ENCODE measurements at regions not wholly inside any gene's neighbourhood (a gene's known extent, or its start where the extent isn't known, plus 50 kb on each side); places are given as distances from the start of the nearest gene placed in this dataset.
A peak's percentile ranks its signal among the peaks of the same experiment; 100 is the strongest.
"Not testable (repeated sequence)": the region's sequence is repeated elsewhere in the genome, so short reads cannot be mapped to it uniquely, and the experiment has no call there.

DNA sequence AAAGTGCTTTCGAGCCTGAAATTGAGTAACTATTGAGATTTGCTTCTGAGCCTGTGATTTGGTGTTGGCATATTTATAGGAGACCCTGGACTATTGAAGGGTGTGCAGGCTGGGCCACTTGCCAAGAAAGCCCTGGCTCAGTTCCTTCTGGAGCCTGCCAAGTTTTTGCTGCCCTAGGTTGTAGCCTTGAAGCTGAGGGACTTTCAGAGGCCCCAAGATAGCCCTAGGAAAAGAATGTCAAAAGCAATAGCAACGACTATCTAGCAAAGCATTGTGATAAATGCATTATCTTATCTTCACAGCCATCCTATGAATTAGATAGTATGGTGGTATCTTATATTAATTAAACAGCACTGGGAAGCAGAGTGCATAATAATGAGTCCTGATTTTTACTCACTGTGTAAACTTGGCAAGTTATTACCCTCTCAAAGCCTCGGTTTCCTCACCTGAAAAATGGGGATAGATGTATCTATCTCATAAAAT, 473.7 kb upstream of the PODXL start:
- DNase-seq (ENCODE audit: low read depth in 2 of 2) = no peak

DNA sequence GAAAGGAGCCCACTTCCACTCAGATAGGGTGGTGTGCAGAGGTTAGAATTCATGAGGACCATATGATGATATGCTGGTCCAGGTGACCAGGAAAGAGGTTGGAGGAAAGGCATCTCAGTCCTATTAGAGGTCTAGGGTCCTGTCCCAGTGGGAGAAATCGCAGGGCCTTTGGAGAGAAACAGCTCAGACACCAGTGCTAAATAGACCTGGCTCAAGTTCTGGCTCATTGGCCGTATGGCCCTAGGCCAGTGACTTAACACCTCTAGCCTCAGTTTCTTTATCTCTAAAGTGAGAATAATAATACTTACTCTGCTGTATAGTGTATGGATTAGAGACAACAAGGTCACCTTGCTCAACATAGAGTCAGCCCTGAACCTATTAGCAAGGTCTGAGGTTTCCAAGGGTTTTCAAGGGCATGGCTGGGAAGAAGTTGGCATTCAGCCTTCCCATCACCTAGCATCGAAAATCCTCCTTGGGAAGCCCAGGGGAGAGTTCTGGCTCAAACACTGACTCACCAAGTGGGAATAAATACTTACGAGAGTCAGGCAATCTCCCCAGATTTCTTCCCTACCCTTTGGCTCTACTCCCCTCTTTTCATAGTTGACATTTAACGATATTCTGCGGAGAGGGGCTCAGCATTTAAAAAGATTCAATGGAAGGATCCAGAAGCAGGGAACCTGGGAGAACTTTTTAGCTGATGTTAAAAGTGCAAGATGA, 473.1 kb upstream of the PODXL start:
- DNase-seq (ENCODE audit: low read depth in 2 of 2) = no peak

DNA sequence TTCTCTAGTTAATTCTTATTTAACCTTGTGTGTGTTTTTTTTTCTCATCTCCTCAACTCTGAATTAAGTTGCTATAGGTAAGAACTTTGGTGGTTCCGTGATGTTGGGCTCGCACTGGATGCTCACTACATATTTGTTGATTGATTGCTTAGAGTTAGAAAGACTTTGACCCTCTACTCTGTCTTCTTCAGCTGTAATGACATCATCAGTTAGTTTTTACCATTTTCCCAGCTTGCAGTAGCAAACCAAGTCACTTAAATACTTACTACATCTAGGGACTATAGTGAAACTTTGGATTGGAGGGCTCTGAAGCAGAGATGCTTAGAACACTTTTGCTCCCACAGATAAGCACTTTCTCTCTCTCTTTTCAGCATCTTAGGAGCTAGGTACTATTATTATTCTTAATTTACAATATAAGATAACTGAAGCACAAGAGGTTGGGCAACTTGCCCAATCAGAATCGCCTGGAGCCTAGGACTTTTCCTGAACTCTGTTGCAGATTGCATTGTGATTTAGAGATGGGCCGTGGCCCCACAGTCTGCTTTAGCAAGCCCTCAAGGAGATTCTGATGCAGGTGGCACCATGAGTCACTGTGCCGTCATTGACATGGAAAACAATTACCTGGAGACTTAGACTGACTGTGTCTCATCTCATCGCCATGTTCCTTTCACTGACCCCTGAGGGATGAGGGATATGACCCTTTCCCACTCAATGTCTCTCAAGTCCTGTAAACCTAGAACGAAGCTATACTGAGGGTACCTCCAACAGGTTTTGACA, 471.9 kb upstream of the PODXL start:
- DNase-seq (ENCODE audit: low read depth in 2 of 2) = no peak

DNA sequence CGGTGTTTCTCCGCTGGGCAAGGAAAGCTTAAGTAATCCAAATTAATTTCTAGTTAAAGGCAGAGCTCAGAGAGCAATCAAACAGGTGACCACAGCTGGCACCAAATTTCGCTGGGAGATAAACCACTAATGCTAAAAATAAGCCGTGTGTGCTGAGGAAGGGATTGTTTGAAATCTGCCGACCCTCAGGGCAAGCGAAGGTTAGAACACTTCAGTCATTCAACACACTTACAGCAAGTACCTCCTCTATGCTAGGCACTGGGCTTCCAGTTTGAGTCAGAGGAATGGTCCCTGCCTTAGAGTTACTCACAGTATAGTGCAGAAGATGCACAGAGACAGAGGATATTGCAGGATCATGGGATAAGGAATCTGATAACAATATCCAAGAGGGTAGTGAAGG, 467.9 kb upstream of the PODXL start:
- no peak for DNase-seq (ENCODE audit: low read depth in 2 of 2)

DNA sequence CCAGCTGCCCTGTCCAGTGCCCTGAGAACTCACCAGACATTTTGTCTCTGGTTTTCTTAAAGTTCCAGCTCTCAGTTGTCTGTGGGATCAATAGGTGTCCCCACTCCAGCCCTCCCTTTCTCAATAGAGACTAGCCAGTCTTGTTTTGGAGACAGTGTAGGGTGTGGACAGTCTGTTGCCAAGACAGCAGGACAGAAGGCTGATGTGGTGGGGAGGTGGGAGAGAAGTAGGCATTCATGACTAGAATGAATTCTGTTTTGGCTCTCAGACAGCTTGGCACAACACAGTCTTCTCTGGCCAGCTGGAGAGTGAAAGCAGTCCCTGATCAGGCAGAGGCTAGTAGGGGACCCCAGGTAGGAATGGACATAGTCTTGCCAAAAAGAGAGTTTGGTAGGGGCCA, 467.0 kb upstream of the PODXL start:
- DNase-seq (ENCODE audit: low read depth in 2 of 2) = no peak

DNA sequence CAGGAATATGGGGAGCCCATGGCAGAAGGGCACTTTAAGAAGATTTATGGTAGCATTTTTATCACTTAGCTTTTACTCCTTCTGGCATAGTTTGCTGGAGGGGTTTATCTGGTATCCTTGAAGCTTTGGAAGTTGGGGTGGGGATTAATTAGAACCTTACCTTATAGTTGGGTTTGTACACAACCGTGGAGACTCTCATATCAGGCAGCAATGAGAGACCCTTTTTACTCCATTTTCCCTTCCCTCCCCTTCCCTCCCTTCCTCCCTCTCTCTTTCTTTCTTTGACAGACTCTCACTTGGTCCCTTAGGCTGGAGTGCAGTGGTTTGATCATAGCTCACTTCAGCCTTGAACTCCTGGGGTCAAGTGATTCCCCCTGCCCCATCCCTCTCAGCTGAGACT, 465.8 kb upstream of the PODXL start:
- no peak for DNase-seq (ENCODE audit: low read depth in 2 of 2)

DNA sequence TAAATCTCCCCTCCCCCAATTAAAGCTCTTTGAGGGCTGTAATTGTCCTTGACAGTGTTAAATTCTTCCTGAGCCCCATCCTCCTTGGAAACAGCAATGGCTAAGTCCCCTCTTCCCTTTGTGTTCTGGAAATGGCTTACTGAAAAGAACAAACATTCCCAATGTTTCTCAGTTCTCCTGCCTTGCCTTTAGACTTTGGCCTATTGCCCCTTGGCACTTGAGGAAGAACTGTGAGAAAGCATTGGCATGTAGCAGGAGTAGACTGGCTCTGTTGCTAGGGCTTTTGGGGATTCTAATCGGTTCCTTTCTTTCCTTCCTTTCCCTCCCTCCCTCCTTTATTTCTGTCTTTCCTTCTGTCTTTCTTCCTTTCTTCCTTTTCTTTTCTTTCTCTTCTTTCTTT, 463.3 kb upstream of the PODXL start:
- no peak for DNase-seq (ENCODE audit: low read depth in 2 of 2)

DNA sequence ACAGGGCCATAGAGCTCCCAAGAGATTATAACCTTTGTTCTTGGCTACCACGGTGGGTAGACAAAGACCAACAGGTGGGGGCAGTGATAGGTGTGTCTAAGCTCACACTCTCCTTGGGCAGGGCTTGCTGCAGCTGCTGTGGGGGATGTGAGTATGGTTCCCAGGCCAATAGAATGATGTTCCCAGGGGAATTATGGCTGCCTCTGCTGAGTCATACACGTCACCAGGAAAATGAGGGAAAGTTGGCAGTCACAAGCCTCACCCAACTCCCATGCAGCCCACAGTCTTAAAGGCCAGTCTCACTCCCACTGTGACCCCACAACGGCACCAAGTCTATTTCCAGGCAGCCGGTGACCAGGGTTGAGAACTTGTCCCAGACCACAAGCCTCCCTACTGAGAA, 453.4 kb upstream of the PODXL start:
- no peak for DNase-seq (ENCODE audit: low read depth in 2 of 2)

DNA sequence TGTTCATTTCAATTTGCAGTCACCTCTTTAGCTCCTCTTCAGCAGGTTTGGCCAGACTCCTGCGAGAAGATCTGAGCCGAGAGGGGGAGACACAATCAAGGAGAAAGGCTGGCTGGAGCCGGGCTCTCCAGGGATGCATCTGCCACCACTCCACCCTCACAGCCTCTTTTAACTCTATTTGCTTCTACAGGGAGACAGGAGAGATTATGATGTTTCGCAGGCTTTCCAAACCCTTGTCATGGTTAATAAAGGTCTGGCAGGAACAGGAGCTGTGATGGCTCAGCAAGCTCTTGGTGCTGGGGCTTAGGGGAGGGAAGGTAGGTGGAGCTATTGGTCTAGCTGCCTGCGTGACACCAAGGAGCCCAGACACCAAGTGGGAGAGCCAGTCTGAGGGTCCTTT, 448.1 kb upstream of the PODXL start:
- peak; percentile 20 to 24 for DNase-seq (ENCODE audit: low read depth in 2 of 2)

DNA sequence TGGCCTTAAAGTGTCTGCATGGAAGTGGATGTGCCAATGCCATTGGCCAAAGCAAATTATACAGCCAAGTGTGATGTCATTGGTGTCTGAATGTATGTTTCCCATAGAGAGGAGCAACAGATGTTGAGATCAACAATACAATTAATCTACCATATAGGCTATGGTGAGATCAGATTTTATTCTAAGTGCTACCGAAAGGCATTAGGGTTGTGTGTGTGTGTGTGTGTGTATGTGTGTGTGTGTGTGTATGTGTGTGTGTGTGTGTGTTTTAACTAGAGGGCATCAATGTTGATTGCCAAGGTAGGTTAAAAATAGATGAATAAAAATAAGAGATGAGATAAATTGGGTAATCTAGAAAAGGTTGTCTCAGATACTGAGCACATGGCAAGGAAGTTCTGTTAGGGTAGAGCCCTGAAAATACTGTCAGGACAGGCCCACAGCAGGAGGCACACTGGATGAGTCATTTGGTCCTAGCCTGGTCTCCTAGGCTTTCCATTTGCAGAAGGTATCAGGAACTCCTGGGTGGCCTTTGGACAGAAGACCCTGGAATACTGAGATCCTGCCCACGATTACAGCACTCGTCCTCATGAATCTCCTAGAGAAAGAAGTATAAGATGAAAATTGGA, 446.0 kb upstream of the PODXL start:
- DNase-seq (ENCODE audit: low read depth in 2 of 2) = no peak

DNA sequence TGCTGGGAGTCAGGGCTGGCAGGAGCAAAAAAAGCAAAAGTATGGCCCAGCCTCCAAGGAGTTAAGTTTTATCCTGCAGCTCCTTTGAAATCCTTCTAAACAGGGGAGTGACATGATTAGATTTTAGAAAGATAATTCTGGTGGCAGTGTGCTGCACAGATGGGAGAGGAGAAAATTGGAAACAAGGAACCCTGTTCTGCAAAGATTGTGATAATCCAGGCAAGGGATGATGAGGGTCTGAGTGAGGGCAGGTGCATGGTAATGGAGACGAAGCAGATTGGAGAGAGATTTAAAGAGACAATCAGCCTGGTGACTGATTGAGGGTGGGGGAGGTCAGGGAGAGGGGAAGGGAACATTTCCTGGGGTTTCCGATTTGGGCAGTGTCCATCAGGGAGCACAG, 444.7 kb upstream of the PODXL start:
- no peak for DNase-seq (ENCODE audit: low read depth in 2 of 2)

DNA sequence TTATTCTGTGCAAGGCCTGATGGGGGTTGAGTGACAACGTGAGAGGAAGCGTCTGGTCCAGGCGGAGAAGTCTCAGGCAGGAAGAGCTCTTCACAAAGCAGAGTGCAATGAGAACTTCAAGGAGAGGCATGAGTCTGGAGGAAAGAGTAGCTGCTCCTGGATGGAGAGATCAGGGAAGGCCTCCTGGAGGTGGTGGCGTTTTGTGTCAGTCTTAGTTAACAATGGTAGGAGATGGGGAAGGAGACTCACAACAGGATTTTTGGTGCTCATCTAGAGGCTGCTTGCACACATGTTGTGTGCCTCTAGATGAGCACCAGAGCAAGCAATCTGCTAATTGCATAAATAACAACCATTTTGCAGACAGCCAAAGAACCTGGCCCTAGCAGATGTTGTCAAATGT, 442.8 kb upstream of the PODXL start:
- DNase-seq (ENCODE audit: low read depth in 2 of 2) = no peak

DNA sequence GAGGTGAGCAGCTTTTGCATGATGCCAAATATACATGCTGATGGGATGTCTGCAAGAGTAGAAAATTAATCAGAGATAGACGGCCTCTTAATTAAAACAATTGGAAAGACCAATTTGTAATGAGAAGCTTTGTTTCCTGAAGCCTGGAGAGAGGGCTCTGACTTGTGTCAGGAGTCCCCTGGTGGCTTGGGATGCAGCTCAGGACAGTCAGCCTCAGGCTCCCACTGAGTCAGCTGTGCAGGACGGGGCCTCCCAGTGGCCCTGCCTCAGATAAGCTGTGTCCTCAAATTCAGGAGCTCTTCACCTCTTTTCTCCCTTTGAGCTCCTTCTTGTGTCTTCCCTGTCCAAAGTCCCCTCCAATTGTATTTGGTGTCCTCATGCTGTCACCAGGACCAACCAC, 438.9 kb upstream of the PODXL start:
- DNase-seq (ENCODE audit: low read depth in 2 of 2) = no peak

DNA sequence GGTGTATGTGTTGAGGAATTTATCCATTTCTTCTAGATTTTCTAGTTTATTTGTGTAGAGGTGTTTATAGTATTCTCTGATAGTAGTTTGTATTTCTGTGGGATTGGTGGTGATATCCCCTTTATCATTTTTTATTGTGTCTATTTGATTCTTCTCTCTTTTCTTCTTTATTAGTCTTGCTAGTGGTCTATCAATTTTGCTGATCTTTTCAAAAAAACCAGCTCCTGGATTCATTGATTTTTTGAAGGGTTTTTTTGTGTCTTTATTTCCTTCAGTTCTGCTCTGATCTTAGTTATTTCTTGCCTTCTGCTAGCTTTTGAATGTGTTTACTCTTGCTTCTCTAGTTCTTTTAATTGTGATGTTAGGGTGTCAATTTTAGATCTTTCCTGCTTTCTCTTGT, 424.6 kb upstream of the PODXL start:
- not testable (repeated sequence) for DNase-seq (ENCODE audit: low read depth in 2 of 2)

DNA sequence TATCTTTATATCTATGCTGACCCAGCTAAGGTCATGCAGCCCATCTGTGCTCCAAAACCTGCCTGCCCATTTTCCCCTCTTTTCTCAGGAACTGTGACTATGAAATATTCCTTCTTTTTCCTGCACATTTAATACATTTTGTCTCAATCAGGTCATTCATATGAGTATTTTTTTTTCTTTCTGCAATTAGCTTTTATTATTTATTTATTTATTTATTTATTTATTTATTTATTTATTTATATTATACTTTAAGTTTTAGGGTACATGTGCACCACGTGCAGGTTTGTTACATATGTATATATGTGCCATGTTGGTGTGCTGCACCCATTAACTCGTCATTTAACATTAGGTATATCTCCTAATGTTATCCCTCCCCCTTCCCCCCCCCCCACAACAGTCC, 421.7 kb upstream of the PODXL start:
- not testable (repeated sequence) for DNase-seq (ENCODE audit: low read depth in 2 of 2)

DNA sequence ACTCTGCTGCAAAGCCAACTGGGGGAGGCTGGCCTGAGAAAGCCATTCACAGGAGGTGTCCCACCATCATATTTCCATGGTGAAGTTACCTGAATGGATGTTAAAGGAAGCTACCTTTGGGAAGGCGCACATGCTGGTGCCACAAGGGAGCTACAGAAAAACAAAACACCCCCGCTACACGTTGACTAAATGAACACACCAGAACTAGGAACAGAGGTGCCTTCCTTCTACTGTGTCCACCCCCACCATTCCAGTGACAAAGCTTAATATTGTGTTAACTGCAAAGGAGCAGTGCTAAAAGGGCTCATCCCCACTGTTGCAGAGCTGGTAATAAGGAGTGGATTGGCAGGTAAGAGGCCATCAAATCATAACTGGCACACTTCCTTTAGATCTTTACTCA, 420.0 kb upstream of the PODXL start:
- no peak for DNase-seq (ENCODE audit: low read depth in 2 of 2)

DNA sequence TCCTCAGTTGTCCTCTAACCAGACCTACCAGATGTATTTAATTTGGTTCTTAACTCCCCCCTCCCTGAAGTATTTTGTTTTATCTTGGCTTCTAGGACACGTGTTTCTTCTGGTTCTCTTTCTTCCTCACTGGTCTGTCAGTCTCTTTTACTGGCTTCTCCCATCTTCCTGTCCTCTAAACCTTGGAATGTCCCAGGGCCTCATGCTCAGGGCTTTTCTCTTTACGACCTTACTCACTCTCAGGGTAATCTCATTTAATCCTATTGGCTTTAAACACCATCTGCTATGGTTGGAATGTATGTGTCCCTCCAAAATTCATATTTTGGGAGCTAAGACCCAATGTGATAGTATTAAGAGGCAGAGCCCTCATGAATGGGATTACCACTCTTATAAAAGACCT, 418.2 kb upstream of the PODXL start:
- DNase-seq (ENCODE audit: low read depth in 2 of 2) = no peak

DNA sequence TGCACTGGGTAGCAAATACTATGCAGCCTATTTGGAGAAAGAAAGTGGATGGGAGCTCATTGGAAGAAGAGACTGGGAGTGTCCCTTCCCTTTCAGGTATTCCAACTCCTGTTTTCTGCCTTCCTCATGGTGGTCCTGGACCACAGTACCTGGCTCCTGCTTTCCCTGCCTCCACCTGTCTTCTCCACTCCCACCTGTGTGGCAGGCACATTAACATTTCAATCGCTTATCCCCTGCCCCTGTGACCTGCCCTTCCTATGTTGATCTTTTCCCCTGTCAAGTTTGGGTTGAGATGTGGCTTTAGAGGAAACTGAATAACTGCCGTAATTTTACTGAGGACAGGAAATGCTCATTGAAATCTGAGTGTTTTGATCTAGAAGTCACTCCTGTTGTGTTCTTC, 415.8 kb upstream of the PODXL start:
- no peak for DNase-seq (ENCODE audit: low read depth in 2 of 2)

DNA sequence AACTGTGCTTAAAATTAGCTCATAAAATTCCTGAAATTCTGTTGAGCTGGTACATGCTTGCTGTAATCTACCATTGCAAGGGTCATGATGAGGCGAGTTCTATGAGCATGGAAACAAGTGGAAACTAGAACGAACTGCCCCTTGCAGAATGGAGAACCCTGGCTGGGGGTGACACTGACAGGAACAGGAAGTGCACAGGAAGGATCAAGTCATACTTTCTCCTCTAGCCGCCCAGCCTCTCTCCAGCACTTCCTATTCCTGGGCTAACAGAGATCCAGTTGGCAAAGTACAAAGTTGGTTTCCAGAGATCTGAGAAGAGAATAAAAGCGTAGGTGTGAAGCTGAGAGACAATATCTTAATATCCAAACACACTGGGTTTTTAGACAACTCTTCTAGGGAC, 414.2 kb upstream of the PODXL start:
- no peak for DNase-seq (ENCODE audit: low read depth in 2 of 2)

DNA sequence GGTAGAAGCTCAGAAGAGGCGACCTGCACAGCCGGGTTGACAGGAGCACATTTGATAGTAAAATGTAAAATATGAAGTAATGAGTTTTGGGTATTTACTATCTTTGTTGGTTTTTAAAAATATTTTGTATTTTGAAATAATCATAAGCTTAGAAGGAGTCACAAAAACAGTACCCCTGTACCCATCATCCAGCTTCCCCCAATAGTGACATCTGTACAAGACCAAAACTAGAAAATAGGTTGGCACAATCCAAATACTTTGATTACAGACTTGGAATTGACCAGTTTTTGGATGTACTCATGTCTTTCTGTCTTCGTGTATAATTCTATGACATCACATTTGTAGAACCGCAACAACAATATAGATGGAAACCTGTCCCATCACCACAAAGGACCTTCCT, 413.1 kb upstream of the PODXL start:
- DNase-seq (ENCODE audit: low read depth in 2 of 2) = no peak

DNA sequence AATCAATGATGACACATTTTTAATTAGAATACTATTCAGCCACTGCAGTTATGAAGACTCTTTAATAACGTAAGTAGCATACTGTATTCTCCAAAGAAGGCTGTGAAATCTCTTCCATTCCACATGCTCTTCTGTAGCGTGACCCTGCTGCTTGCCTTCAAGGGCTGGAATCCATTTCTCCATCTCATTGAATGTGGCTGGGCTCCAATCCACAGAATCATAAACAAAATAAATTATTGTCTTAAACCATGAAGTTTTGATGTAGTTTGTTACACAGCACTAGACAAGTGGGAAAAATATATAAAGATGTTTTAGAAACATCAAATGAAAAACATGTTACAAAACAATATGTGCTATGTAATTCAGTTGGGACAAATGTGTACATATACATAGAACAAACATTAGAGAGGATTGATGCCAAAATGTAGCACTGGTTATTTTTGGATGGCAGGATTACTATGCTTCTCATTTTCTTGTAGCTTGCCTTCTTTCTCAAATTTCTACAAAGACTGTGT, 410.8 kb upstream of the PODXL start:
- peak in 1 of 2 experiments; percentile 15 for DNase-seq (ENCODE audit: low read depth in 2 of 2)

DNA sequence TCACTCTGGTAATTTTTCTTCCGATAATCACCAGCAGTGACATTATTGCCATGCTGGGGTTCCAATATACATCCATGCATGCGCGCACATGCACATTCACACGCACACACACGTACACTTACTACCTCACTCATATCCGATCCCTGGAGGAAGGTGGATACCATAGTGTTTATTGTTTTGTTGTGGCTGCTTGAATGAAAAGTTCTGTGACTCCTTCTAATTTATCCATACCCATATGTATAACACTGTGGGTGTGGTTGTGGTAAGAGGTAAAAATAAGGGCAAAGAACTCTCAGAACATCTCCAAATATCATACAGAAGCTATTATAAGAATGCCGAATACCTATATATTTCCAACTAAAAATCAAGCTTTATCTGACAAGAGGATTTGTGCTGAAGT, 407.8 kb upstream of the PODXL start:
- DNase-seq (ENCODE audit: low read depth in 2 of 2) = no peak

Data from fibroblast of skin of left quadriceps (primary cell).